Glutamatergic neuron (in vitro differentiated cells): ENCODE measurements at regions not wholly inside any gene's neighbourhood (a gene's known extent, or its start where the extent isn't known, plus 50 kb on each side); places are given as distances from the start of the nearest gene placed in this dataset.
A peak's percentile ranks its signal among the peaks of the same experiment; 100 is the strongest.
"Not testable (repeated sequence)": the region's sequence is repeated elsewhere in the genome, so short reads cannot be mapped to it uniquely, and the experiment has no call there.

Source experiments
- DNase-seq: peaks from one replicate; pipeline ENCODE4 v3.0.0; 2022
- H3K27ac Mint-ChIP-seq: one replicate; pipeline ENCODE4 v1.8.0; 2020; ENCODE audit warnings: mild to moderate bottlenecking, mixed read lengths, inconsistent platforms; ENCODE audit not compliant: unreplicated experiment
- H3K27me3 Mint-ChIP-seq: one replicate; pipeline ENCODE4 v1.8.0; 2020; ENCODE audit warnings: mild to moderate bottlenecking, moderate library complexity, mixed read lengths, inconsistent platforms; ENCODE audit not compliant: unreplicated experiment
- H3K36me3 Mint-ChIP-seq: one replicate; pipeline ENCODE4 v1.8.0; 2020; ENCODE audit warnings: mild to moderate bottlenecking, mixed read lengths, inconsistent platforms; ENCODE audit not compliant: unreplicated experiment
- H3K4me1 Mint-ChIP-seq: one replicate; pipeline ENCODE4 v1.8.0; 2020; ENCODE audit warnings: mild to moderate bottlenecking, low read depth, mixed read lengths, inconsistent platforms; ENCODE audit not compliant: unreplicated experiment
- H3K4me3 Mint-ChIP-seq: one replicate; pipeline ENCODE4 v1.8.0; 2020; ENCODE audit warnings: mild to moderate bottlenecking, mixed read lengths, inconsistent platforms; ENCODE audit not compliant: unreplicated experiment
- H3K9me3 Mint-ChIP-seq: one replicate; pipeline ENCODE4 v1.8.0; 2020; ENCODE audit warnings: mild to moderate bottlenecking, moderate library complexity, mixed read lengths, inconsistent platforms; ENCODE audit not compliant: unreplicated experiment
- CTCF ChIP-seq: fragments of 200-600 bp; sonication (generic); IDR thresholded peaks from one replicate; pipeline ENCODE4 v1.5.0; 2021; ENCODE audit not compliant: partially characterized antibody, unreplicated experiment

GRCh38 chr6:118367314-118367713 is 180.8 kb upstream of the PLN start:
- H3K27me3 Mint-ChIP-seq, result no peaks in the 10 kb centered on the region
- TF ChIP-seq CTCF, result no peak
- H3K36me3 Mint-ChIP-seq, result no peaks in the 10 kb centered on the region
- no peak overlapping the region for H3K27ac Mint-ChIP-seq
- H3K4me1 Mint-ChIP-seq, result no peaks in the 10 kb centered on the region
- H3K9me3 Mint-ChIP-seq, result peaks cover 2% of the 10 kb centered on the region
- no peak overlapping the region for H3K4me3 Mint-ChIP-seq
- DNase-seq, result no peak

GRCh38 chr6:118370722-118371121 is 177.4 kb upstream of the PLN start:
- no peak for TF ChIP-seq CTCF

GRCh38 chr6:118371955-118372354 is 176.1 kb upstream of the PLN start:
- no peaks in the 10 kb centered on the region for H3K27me3 Mint-ChIP-seq
- DNase-seq, result no peak
- no peaks in the 10 kb centered on the region for H3K9me3 Mint-ChIP-seq
- H3K4me1 Mint-ChIP-seq, result no peaks in the 10 kb centered on the region
- no peak for TF ChIP-seq CTCF
- H3K4me3 Mint-ChIP-seq, result no peak overlapping the region
- H3K36me3 Mint-ChIP-seq, result no peaks in the 10 kb centered on the region
- no peak overlapping the region for H3K27ac Mint-ChIP-seq

More at GRCh38 chr6:118370722-118371121, 177.4 kb upstream of the PLN start:
- H3K4me1 Mint-ChIP-seq, result no peaks in the 10 kb centered on the region
- H3K4me3 Mint-ChIP-seq, result no peak overlapping the region
- no peaks in the 10 kb centered on the region for H3K9me3 Mint-ChIP-seq
- H3K36me3 Mint-ChIP-seq, result no peaks in the 10 kb centered on the region
- no peak overlapping the region for H3K27ac Mint-ChIP-seq
- H3K27me3 Mint-ChIP-seq, result no peaks in the 10 kb centered on the region
- no peak for DNase-seq

DNA sequence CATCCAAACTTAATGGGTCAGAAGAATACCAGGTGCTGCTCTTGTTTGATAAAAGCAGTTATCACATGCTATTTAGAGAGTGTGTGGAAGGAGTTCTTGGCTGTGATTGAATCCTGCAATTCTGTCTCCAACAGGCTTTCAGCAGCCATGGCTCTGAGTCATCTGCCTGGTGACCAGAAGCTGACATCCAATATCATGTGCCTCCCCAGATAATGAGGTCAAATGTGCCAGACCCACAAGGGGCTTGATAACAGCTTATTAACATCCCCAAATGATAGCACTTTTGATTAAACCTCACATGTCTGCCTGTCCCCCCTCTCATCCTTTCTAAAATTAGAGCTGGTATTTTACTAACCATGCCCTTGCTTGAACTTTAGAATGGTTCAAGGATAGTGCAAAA is 175.7 kb upstream of the PLN start:
- Mint-ChIP-seq H3K4me3 (no peak overlapping the region), H3K27me3 (no peaks in the 10 kb centered on the region), H3K4me1 (no peaks in the 10 kb centered on the region), H3K9me3 (no peaks in the 10 kb centered on the region), H3K36me3 (no peaks in the 10 kb centered on the region), H3K27ac (no peak overlapping the region)
- no peak for TF ChIP-seq CTCF
- DNase-seq, result no peak

- no peak overlapping the region for H3K27ac Mint-ChIP-seq
- H3K27me3 Mint-ChIP-seq, result no peaks in the 10 kb centered on the region
- no peaks in the 10 kb centered on the region for H3K9me3 Mint-ChIP-seq
- H3K36me3 Mint-ChIP-seq, result no peaks in the 10 kb centered on the region
- no peak overlapping the region for H3K4me3 Mint-ChIP-seq
- no peaks in the 10 kb centered on the region for H3K4me1 Mint-ChIP-seq
- no peak for TF ChIP-seq CTCF
- DNase-seq, result peak; percentile 13
These were observed 170.2 kb upstream of the PLN start for GRCh38 chr6:118377711-118378414.

DNA sequence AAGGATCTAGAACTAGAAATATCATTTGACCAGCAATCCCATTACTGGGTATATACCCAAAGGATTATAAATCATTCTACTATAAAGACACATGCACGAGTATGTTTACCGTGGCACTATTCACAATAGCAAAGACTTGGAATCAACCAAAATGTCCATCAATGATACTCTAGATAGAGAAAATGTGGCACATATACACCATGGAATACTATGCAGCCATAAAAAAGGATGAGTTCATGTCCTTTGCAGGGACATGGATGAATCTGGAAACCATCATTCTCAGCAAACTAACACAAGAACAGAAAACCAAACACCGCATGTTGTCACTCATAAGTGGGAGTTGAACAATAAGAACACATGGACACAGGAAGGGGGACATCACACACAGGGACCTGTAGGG is 167.5 kb upstream of the PLN start:
- DNase-seq, H3K9me3 Mint-ChIP-seq, H3K27ac Mint-ChIP-seq, H3K27me3 Mint-ChIP-seq, H3K4me3 Mint-ChIP-seq, H3K36me3 Mint-ChIP-seq, H3K4me1 Mint-ChIP-seq: not testable (repeated sequence)
